Hepatocyte (in vitro differentiated cells): ENCODE measurements at regions not wholly inside any gene's neighbourhood (a gene's known extent, or its start where the extent isn't known, plus 50 kb on each side); places are given as distances from the start of the nearest gene placed in this dataset.

Source experiments
- DNase-seq: peaks from one replicate; pipeline ENCODE4 v3.0.0-alpha.2; 2016; ENCODE audit warnings: low spot score
- H2AFZ ChIP-seq: fragments of 200-600 bp; sonication (generic); 2 replicates; pipeline ENCODE4 v1.6.0; 2016; ENCODE audit warnings: antibody characterized with exemption, mild to moderate bottlenecking
- H3K27ac ChIP-seq: fragments of 200-600 bp; sonication (generic); 2 replicates; pipeline ENCODE4 v1.5.1; 2016; ENCODE audit warnings: mild to moderate bottlenecking
- H3K27me3 ChIP-seq: fragments of 200-600 bp; sonication (generic); 2 replicates; pipeline ENCODE4 v1.6.1; 2016
- H3K36me3 ChIP-seq: fragments of 200-600 bp; sonication (generic); replicated peaks from 2 replicates; pipeline ENCODE4 v1.5.1; 2016; ENCODE audit warnings: low read depth; ENCODE audit not compliant: insufficient read depth
- H3K4me1 ChIP-seq: fragments of 200-600 bp; sonication (generic); 2 replicates; pipeline ENCODE4 v1.5.1; 2016; ENCODE audit warnings: mild to moderate bottlenecking, moderate library complexity; ENCODE audit not compliant: insufficient read depth
- H3K4me2 ChIP-seq: fragments of 200-600 bp; sonication (generic); 2 replicates; pipeline ENCODE4 v1.6.0; 2016
- H3K4me3 ChIP-seq: fragments of 200-600 bp; sonication (generic); 2 replicates; pipeline ENCODE4 v1.5.1; 2016; ENCODE audit warnings: mild to moderate bottlenecking
- H3K79me2 ChIP-seq: fragments of 200-600 bp; sonication (generic); 2 replicates; pipeline ENCODE4 v1.6.0; 2017; ENCODE audit warnings: mild to moderate bottlenecking
- H3K9me2 ChIP-seq: fragments of 200-600 bp; sonication (generic); replicated peaks from 2 replicates; pipeline ENCODE4 v1.6.0; 2017; ENCODE audit warnings: mild to moderate bottlenecking; ENCODE audit not compliant: insufficient read depth
- H3K9me3 ChIP-seq: fragments of 200-600 bp; sonication (generic); 2 replicates; pipeline ENCODE4 v1.5.1; 2016; ENCODE audit warnings: low read depth, mild to moderate bottlenecking
- H4K20me1 ChIP-seq: fragments of 200-600 bp; sonication (generic); 2 replicates; pipeline ENCODE4 v1.6.0; 2016; ENCODE audit warnings: mild to moderate bottlenecking; ENCODE audit not compliant: insufficient read depth, poor library complexity, severe bottlenecking
- CTCF ChIP-seq: fragments of 200-600 bp; sonication (generic); IDR thresholded peaks from 2 replicates; pipeline ENCODE4 v1.5.1; 2016; ENCODE audit warnings: antibody characterized with exemption, mild to moderate bottlenecking; ENCODE audit not compliant: poor library complexity
- EZH2 ChIP-seq: fragments of 200-600 bp; sonication (generic); IDR thresholded peaks from 2 replicates; pipeline ENCODE4 v1.6.1; 2016; ENCODE audit warnings: antibody characterized with exemption, mild to moderate bottlenecking, borderline replicate concordance
- EZH2phosphoT487 ChIP-seq: fragments of 200-600 bp; sonication (generic); IDR thresholded peaks from one replicate; pipeline ENCODE4 v1.6.1; 2018; ENCODE audit warnings: antibody characterized with exemption, mild to moderate bottlenecking, low read depth, moderate library complexity; ENCODE audit not compliant: unreplicated experiment, severe bottlenecking
- WGBS: methylation state at CpG from one replicate; pipeline ENCODE4 v1.1.6; 2016; ENCODE audit warnings: low lambda C conversion rate; ENCODE audit errors: missing lambda C conversion rate; 5-methylcytosine and 5-hydroxymethylcytosine counted together

GRCh38 chr5:117242028-117242427 is 667.4 kb upstream of the SEMA6A start:
- H3K4me3 ChIP-seq = no peak overlapping the region

GRCh38 chr5:117236941-117237340 is 662.3 kb upstream of the SEMA6A start:
- Histone ChIP-seq H2AFZ (no peak overlapping the region), H3K27me3 (no peaks in the 10 kb centered on the region), H3K4me2 (no peak overlapping the region), H3K4me1 (no peaks in the 10 kb centered on the region), H3K79me2 (no peaks in the 10 kb centered on the region), H3K36me3 (no peaks in the 10 kb centered on the region), H3K4me3 (no peak overlapping the region), H4K20me1 (no peaks in the 10 kb centered on the region), H3K27ac (no peak overlapping the region), H3K9me3 (no peaks in the 10 kb centered on the region), H3K9me2 (no peaks in the 10 kb centered on the region)
- 86% methylated on average over 3 of the region's 3 CpGs for WGBS
- DNase-seq = no peak
- TF ChIP-seq CTCF (no peak), EZH2phosphoT487 (no peak), EZH2 (no peak)

More at GRCh38 chr5:117242028-117242427, 667.4 kb upstream of the SEMA6A start:
- 43% methylated on average over 2 of the region's 2 CpGs for WGBS
- Histone ChIP-seq H3K4me1 (no peaks in the 10 kb centered on the region), H3K4me2 (no peak overlapping the region), H2AFZ (no peak overlapping the region), H3K36me3 (no peaks in the 10 kb centered on the region), H3K9me2 (no peaks in the 10 kb centered on the region), H3K27me3 (no peaks in the 10 kb centered on the region), H3K9me3 (no peaks in the 10 kb centered on the region), H3K79me2 (no peaks in the 10 kb centered on the region), H4K20me1 (no peaks in the 10 kb centered on the region), H3K27ac (no peak overlapping the region)
- DNase-seq = no peak
- no peak for TF ChIP-seq EZH2
- no peak for TF ChIP-seq CTCF
- TF ChIP-seq EZH2phosphoT487 = no peak

GRCh38 chr5:117235786-117236185 is 661.2 kb upstream of the SEMA6A start:
- Histone ChIP-seq H3K4me3 (no peak overlapping the region), H3K27me3 (no peaks in the 10 kb centered on the region), H3K27ac (no peak overlapping the region), H4K20me1 (no peaks in the 10 kb centered on the region), H3K9me3 (no peaks in the 10 kb centered on the region), H3K9me2 (no peaks in the 10 kb centered on the region), H3K36me3 (no peaks in the 10 kb centered on the region), H3K4me2 (no peak overlapping the region), H2AFZ (no peak overlapping the region), H3K4me1 (no peaks in the 10 kb centered on the region), H3K79me2 (no peaks in the 10 kb centered on the region)
- DNase-seq = no peak
- 77% methylated on average over 5 of the region's 5 CpGs for WGBS
- TF ChIP-seq CTCF (no peak), EZH2phosphoT487 (no peak), EZH2 (no peak)

- Histone ChIP-seq H2AFZ (no peak overlapping the region), H3K4me2 (no peak overlapping the region), H3K36me3 (no peaks in the 10 kb centered on the region), H3K4me3 (no peak overlapping the region), H3K9me2 (no peaks in the 10 kb centered on the region), H3K27ac (no peak overlapping the region), H3K4me1 (no peaks in the 10 kb centered on the region), H4K20me1 (no peaks in the 10 kb centered on the region), H3K79me2 (no peaks in the 10 kb centered on the region), H3K27me3 (no peaks in the 10 kb centered on the region), H3K9me3 (no peaks in the 10 kb centered on the region)
- 92% methylated on average over 3 of the region's 3 CpGs for WGBS
- DNase-seq = no peak
- no peak for TF ChIP-seq EZH2phosphoT487
- no peak for TF ChIP-seq EZH2
- TF ChIP-seq CTCF = no peak
Measured at GRCh38 chr5:117230375-117230774, 655.8 kb upstream of the SEMA6A start.
